Neural cell (in vitro differentiated cells): ENCODE measurements at regions not wholly inside any gene's neighbourhood (a gene's known extent, or its start where the extent isn't known, plus 50 kb on each side); places are given as distances from the start of the nearest gene placed in this dataset.

Source experiments
- H2AFZ ChIP-seq: fragments of 200-600, 300-800 bp; sonication (generic), shearing (Covaris generic); 2 replicates; pipeline ENCODE4 v1.6.0; 2014; ENCODE audit warnings: low read depth, mild to moderate bottlenecking, antibody characterized with exemption, low read length, moderate library complexity
- H3F3A ChIP-seq: fragments of 200-600 bp; shearing (Covaris generic); 2 replicates; pipeline ENCODE4 v1.6.1; 2016; ENCODE audit warnings: mild to moderate bottlenecking, moderate library complexity, mixed read lengths, antibody characterized with exemption, low read length; ENCODE audit not compliant: insufficient read depth, poor library complexity, severe bottlenecking
- H3K27ac ChIP-seq: fragments of 200-600, 300-800 bp; sonication (generic), shearing (Covaris generic); 2 replicates; pipeline ENCODE4 v1.5.1; 2014; ENCODE audit warnings: mild to moderate bottlenecking, low read length, moderate library complexity
- H3K27me3 ChIP-seq: fragments of 300-800, 200-600 bp; sonication (generic), shearing (Covaris generic); 2 replicates; pipeline ENCODE4 v1.6.0; 2014; ENCODE audit warnings: mild to moderate bottlenecking, low read depth, low read length, moderate library complexity; ENCODE audit not compliant: insufficient read depth
- H3K36me3 ChIP-seq: fragments of 300-800, 200-600 bp; sonication (generic), shearing (Covaris generic); 2 replicates; pipeline ENCODE4 v1.5.1; 2014; ENCODE audit warnings: mild to moderate bottlenecking, antibody characterized with exemption, low read length, moderate library complexity; ENCODE audit not compliant: insufficient read depth
- H3K4me2 ChIP-seq: fragments of 300-800, 200-600 bp; sonication (generic), shearing (Covaris generic); 2 replicates; pipeline ENCODE4 v1.6.0; 2014; ENCODE audit warnings: mild to moderate bottlenecking, low read length
- H3K4me3 ChIP-seq: fragments of 300-800, 200-600 bp; sonication (generic), shearing (Covaris generic); 2 replicates; pipeline ENCODE4 v1.5.1; 2014; ENCODE audit warnings: mild to moderate bottlenecking, low read length, moderate library complexity
- H3K79me2 ChIP-seq: fragments of 200-600 bp; shearing (Covaris generic); replicated peaks from 2 replicates; pipeline ENCODE4 v1.6.0; 2014; ENCODE audit warnings: mild to moderate bottlenecking, low read length, moderate library complexity; ENCODE audit not compliant: insufficient read depth
- H3K9ac ChIP-seq: fragments of 300-800, 200-600 bp; sonication (generic), shearing (Covaris generic); 2 replicates; pipeline ENCODE4 v1.6.1; 2016; ENCODE audit warnings: mild to moderate bottlenecking, low read length, mixed read lengths
- H3K9me2 ChIP-seq: fragments of 200-600 bp; shearing (Covaris generic); 2 replicates; pipeline ENCODE4 v1.6.1; 2016; ENCODE audit warnings: mild to moderate bottlenecking, low read length, mixed read lengths; ENCODE audit not compliant: insufficient read depth
- H3K9me3 ChIP-seq: fragments of 200-600, 300-800 bp; sonication (generic), shearing (Covaris generic); 2 replicates; pipeline ENCODE4 v1.6.1; 2016; ENCODE audit warnings: mild to moderate bottlenecking, mixed run types, low read length, moderate library complexity, mixed read lengths
- H4K20me1 ChIP-seq: fragments of 200-600 bp; shearing (Covaris generic); 2 replicates; pipeline ENCODE4 v1.6.1; 2016; ENCODE audit warnings: mild to moderate bottlenecking, mixed run types; ENCODE audit not compliant: insufficient read depth
- CTCF ChIP-seq: fragments of 450-650 bp; IDR thresholded peaks from 2 replicates; pipeline ENCODE4 v1.5.1; 2014; ENCODE audit warnings: antibody characterized with exemption, mild to moderate bottlenecking, moderate library complexity; ENCODE audit not compliant: poor library complexity, severe bottlenecking
- EP300 ChIP-seq: fragments of 450-650 bp; conservative IDR thresholded peaks from 2 replicates; pipeline ENCODE4 v1.6.1; 2014; ENCODE audit warnings: antibody characterized with exemption, mild to moderate bottlenecking, moderate library complexity; ENCODE audit not compliant: poor library complexity, severe bottlenecking
- EZH2 ChIP-seq: fragments of 200-600, 300-800 bp; shearing (Covaris generic), sonication (generic); IDR thresholded peaks from 2 replicates; pipeline ENCODE4 v1.6.1; 2014; ENCODE audit warnings: antibody characterized with exemption, low read length, borderline replicate concordance, mild to moderate bottlenecking; ENCODE audit not compliant: insufficient read depth, poor library complexity, severe bottlenecking
- MXI1 ChIP-seq: fragments of 450-650 bp; conservative IDR thresholded peaks from 2 replicates; pipeline ENCODE4 v1.6.1; 2014; ENCODE audit warnings: antibody characterized with exemption, mild to moderate bottlenecking; ENCODE audit not compliant: poor library complexity, severe bottlenecking
- POLR2AphosphoS5 ChIP-seq: IDR thresholded peaks from 2 replicates; pipeline ENCODE4 v1.6.1; 2012
- RAD21 ChIP-seq: fragments of 450-650 bp; conservative IDR thresholded peaks from 2 replicates; pipeline ENCODE4 v1.6.1; 2014; ENCODE audit warnings: antibody characterized with exemption, mild to moderate bottlenecking, moderate library complexity
- REST ChIP-seq: IDR thresholded peaks from 2 replicates; pipeline ENCODE4 v1.6.1; 2012; ENCODE audit warnings: borderline replicate concordance
- SMC3 ChIP-seq: fragments of 450-650 bp; conservative IDR thresholded peaks from 2 replicates; pipeline ENCODE4 v1.6.1; 2014; ENCODE audit warnings: antibody characterized with exemption, mild to moderate bottlenecking, moderate library complexity; ENCODE audit not compliant: poor library complexity
- TAF1 ChIP-seq: IDR thresholded peaks from 2 replicates; pipeline ENCODE4 v1.6.1; 2012; ENCODE audit warnings: low read depth

- H3K9ac ChIP-seq = no peak overlapping the region
- H4K20me1 ChIP-seq = no peaks in the 10 kb centered on the region
- TF ChIP-seq POLR2AphosphoS5 (peak; percentile 36), EZH2 (no peak)
- no peak overlapping the region for H3K4me2 ChIP-seq
- H3K9me2 ChIP-seq = no peaks in the 10 kb centered on the region
- H3K9me3 ChIP-seq = no peaks in the 10 kb centered on the region
- H3K79me2 ChIP-seq = no peaks in the 10 kb centered on the region
- H2AFZ ChIP-seq = no peak overlapping the region
- no peaks in the 10 kb centered on the region for H3F3A ChIP-seq
- H3K27ac ChIP-seq = no peak overlapping the region
- no peaks in the 10 kb centered on the region for H3K27me3 ChIP-seq
- no peak overlapping the region for H3K4me3 ChIP-seq
- no peaks in the 10 kb centered on the region for H3K36me3 ChIP-seq
These were observed 489.0 kb downstream of the NPIPA7 start for GRCh38 chr16:16867973-16868372.

- no peak overlapping the region for H3K4me2 ChIP-seq
- H3K27me3 ChIP-seq = no peaks in the 10 kb centered on the region
- no peak overlapping the region for H2AFZ ChIP-seq
- no peaks in the 10 kb centered on the region for H3K36me3 ChIP-seq
- no peaks in the 10 kb centered on the region for H4K20me1 ChIP-seq
- no peaks in the 10 kb centered on the region for H3F3A ChIP-seq
- no peak for TF ChIP-seq RAD21
- no peak for TF ChIP-seq CTCF
- no peak for TF ChIP-seq MXI1
- TF ChIP-seq EP300 = no peak
- TF ChIP-seq TAF1 = no peak
- H3K9me3 ChIP-seq = no peaks in the 10 kb centered on the region
- H3K79me2 ChIP-seq = no peaks in the 10 kb centered on the region
- H3K9ac ChIP-seq = no peak overlapping the region
- no peak overlapping the region for H3K27ac ChIP-seq
- H3K4me3 ChIP-seq = no peak overlapping the region
- no peaks in the 10 kb centered on the region for H3K9me2 ChIP-seq
These were observed 489.8 kb downstream of the NPIPA7 start for GRCh38 chr16:16868727-16869126.

- H3K9me2 ChIP-seq = no peaks in the 10 kb centered on the region
These were observed 490.8 kb downstream of the NPIPA7 start for GRCh38 chr16:16869746-16870145.

More at GRCh38 chr16:16869746-16870145, 490.8 kb downstream of the NPIPA7 start:
- no peaks in the 10 kb centered on the region for H3K9me3 ChIP-seq
- H3K4me2 ChIP-seq = no peak overlapping the region
- no peak overlapping the region for H3K9ac ChIP-seq
- no peak overlapping the region for H3K27ac ChIP-seq
- no peaks in the 10 kb centered on the region for H3K36me3 ChIP-seq
- H3K27me3 ChIP-seq = no peaks in the 10 kb centered on the region
- no peak overlapping the region for H3K4me3 ChIP-seq
- H3F3A ChIP-seq = no peaks in the 10 kb centered on the region
- TF ChIP-seq TAF1 = no peak
- TF ChIP-seq POLR2AphosphoS5 = no peak
- no peak for TF ChIP-seq CTCF
- no peak for TF ChIP-seq REST
- TF ChIP-seq SMC3 = no peak
- TF ChIP-seq MXI1 = no peak
- no peak for TF ChIP-seq EP300
- TF ChIP-seq EZH2 = no peak
- no peak for TF ChIP-seq RAD21
- H3K79me2 ChIP-seq = no peaks in the 10 kb centered on the region
- H4K20me1 ChIP-seq = no peaks in the 10 kb centered on the region
- H2AFZ ChIP-seq = no peak overlapping the region
